Psoas muscle (tissue), 7 donors: ENCODE measurements at regions not wholly inside any gene's neighbourhood (a gene's known extent, or its start where the extent isn't known, plus 50 kb on each side); places are given as distances from the start of the nearest gene placed in this dataset.

ENCODE experiments used
- ATAC-seq, 4 donors: fragments of 200-7000 bp; cut with Tn5 transposase; one replicate each; pipeline ENCODE4 v1.9.1; 2020; ENCODE audit warnings: moderate library complexity in 3 of 4, mild to moderate bottlenecking in 2 of 4
- DNase-seq, 2 donors: peaks; one replicate each; pipeline ENCODE4 v3.0.0-alpha.2; 2020
- H3K27ac ChIP-seq: fragments of 200-600 bp; one replicate; pipeline ENCODE4 v1.8.0; 2022
- H3K27me3 ChIP-seq, 3 donors: fragments of 200-600 bp in 1 of 3; one replicate each; pipeline versions ENCODE4 v1.6.1 to v1.8.0; 2013 to 2022; ENCODE audit warnings: low read length in 2 of 3, mild to moderate bottlenecking in 2 of 3, moderate library complexity in 1 of 3; ENCODE audit not compliant: insufficient read depth in 3 of 3
- H3K36me3 ChIP-seq, 2 donors: fragments of 200-600 bp in 1 of 2; one replicate each; pipeline versions ENCODE4 v1.6.1 to v1.8.0; 2013 to 2022; ENCODE audit warnings: low read depth in 1 of 2, mild to moderate bottlenecking in 1 of 2, moderate library complexity in 1 of 2; ENCODE audit not compliant: insufficient read depth in 1 of 2
- H3K4me1 ChIP-seq: fragments of 200-600 bp; one replicate; pipeline ENCODE4 v1.8.0; 2022
- H3K4me3 ChIP-seq: fragments of 200-600 bp; one replicate; pipeline ENCODE4 v1.8.0; 2022; ENCODE audit warnings: mild to moderate bottlenecking
- H3K9me3 ChIP-seq: fragments of 200-600 bp; one replicate; pipeline ENCODE4 v1.8.0; 2022
- CTCF ChIP-seq: fragments of 200-600 bp; IDR thresholded peaks from one replicate; pipeline ENCODE4 v1.8.0; 2022; ENCODE audit warnings: antibody characterized with exemption
- WGBS, 3 donors: extraction: QIAGEN DNeasy Blood & Tissue Kit; methylation state at CpG; one replicate each; pipeline versions ENCODE4 v1.1.6 to v1.1.7; 2013; 5-methylcytosine and 5-hydroxymethylcytosine counted together
- intact Hi-C, 2 donors: fragments of 100-400 bp; cut with DNase I; formaldehyde crosslinking; loops; one replicate each; pipeline versions ENCODE4 v1.11.0 to v1.14.2; 2022
- donor health status: healthy with polysubstance abuse.
- donor health status: DM: no; HTN: no; CAD: no; lungs with moderate emphysema.
- donor health status: Bipolar disorder and iron deficiency.
- donor health status: healthy.
- donor health status: DM: yes; HTN: yes; CAD: no.
- donor health status: DM: no; HTN: no; CAD: no.
- donor health status: DM: yes; HTN: yes; CAD: no.

- ATAC-seq: no peak
- intact Hi-C loops: no loop called here
- H3K27me3 ChIP-seq: peaks cover 0 to 5% (median 0%) of the 10 kb centered on the region in 3 donors
- TF ChIP-seq CTCF: no peak
- no peak for DNase-seq
- H3K36me3 ChIP-seq: no peaks in the 10 kb centered on the region
- no peaks in the 10 kb centered on the region for H3K9me3 ChIP-seq
- H3K4me3 ChIP-seq: no peak overlapping the region
- H3K27ac ChIP-seq: no peak overlapping the region
- no peaks in the 10 kb centered on the region for H3K4me1 ChIP-seq
- 87 to 93% (median 88%) methylated on average over 4 of the region's 4 CpGs for WGBS, 3 donors
Observed at GRCh38 chr3:72212396-72212795, 427.4 kb upstream of the PROK2 start.

GRCh38 chr3:72210261-72210660 lies 425.3 kb upstream of the PROK2 start:
- DNase-seq: no peak
- H3K27me3 ChIP-seq: peaks cover 0 to 5% (median 0%) of the 10 kb centered on the region in 3 donors
- no peak overlapping the region for H3K4me3 ChIP-seq
- H3K4me1 ChIP-seq: no peaks in the 10 kb centered on the region
- WGBS, 3 donors: 81 to 86% (median 83%) methylated on average over 8 of the region's 8 CpGs
- no peaks in the 10 kb centered on the region for H3K9me3 ChIP-seq
- no peak for ATAC-seq
- no peaks in the 10 kb centered on the region for H3K36me3 ChIP-seq
- no peak for TF ChIP-seq CTCF
- intact Hi-C loops: no loop called here
- no peak overlapping the region for H3K27ac ChIP-seq

- TF ChIP-seq CTCF: no peak
Observed at GRCh38 chr3:72205297-72205826, 420.4 kb upstream of the PROK2 start.

GRCh38 chr3:72204452-72204851 lies 419.5 kb upstream of the PROK2 start:
- intact Hi-C loops: no loop called here
- no peak for TF ChIP-seq CTCF
- H3K9me3 ChIP-seq: no peaks in the 10 kb centered on the region
- H3K27me3 ChIP-seq: peaks cover 0 to 5% (median 0%) of the 10 kb centered on the region in 3 donors
- H3K36me3 ChIP-seq: no peaks in the 10 kb centered on the region
- no peak for ATAC-seq
- no peak overlapping the region for H3K27ac ChIP-seq
- DNase-seq: no peak
- H3K4me3 ChIP-seq: no peak overlapping the region
- no peaks in the 10 kb centered on the region for H3K4me1 ChIP-seq
- 77 to 83% (median 78%) methylated on average over 7 of the region's 7 CpGs for WGBS, 3 donors

More at GRCh38 chr3:72205297-72205826, 420.4 kb upstream of the PROK2 start:
- no peak for ATAC-seq
- Histone ChIP-seq H3K36me3 (no peaks in the 10 kb centered on the region), H3K4me3 (no peak overlapping the region), H3K9me3 (no peaks in the 10 kb centered on the region), H3K4me1 (no peaks in the 10 kb centered on the region), H3K27me3 (peaks cover 0 to 5% (median 0%) of the 10 kb centered on the region in 3 donors), H3K27ac (no peak overlapping the region)
- WGBS, 3 donors: 76 to 80% (median 80%) methylated on average over 8 of the region's 8 CpGs
- intact Hi-C loops: no loop called here
- DNase-seq: no peak
